ENCODE measurements at regions not wholly inside any gene's neighbourhood (a gene's known extent, or its start where the extent isn't known, plus 50 kb on each side); places are given as distances from the start of the nearest gene placed in this dataset.

DNA sequence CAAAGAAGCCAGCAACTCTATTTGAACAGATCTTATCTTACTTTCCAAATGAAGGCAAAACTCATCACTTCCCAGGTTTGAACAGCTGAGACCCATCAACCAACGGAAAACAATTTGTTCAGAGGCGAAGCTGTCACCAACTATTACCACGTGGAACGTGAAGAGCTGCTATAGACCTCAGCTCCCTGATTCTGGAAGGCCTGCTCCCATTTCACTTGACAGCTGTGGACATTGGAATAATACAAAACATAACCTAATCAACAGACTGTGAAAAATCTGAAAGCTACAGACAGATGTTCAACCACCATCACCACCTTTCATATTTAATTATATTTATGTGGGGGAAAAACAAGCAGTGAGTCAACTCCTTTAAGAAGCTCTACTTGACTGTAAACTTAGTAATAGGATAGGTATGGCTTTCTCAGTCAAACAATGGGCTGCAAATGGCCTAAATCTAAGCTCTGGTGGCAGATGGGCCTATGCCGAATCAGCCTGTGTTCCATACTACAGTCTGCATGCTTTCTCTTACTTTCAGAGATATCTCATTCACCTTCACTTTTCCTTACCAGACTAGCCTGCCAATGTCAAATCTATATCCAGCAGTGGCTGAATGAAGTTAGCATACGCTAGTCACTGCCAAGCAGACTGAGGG is 896.4 kb downstream of the TDRD15 start:
- H2BK15ac ChIP-seq (ENCODE audit: low read depth, low read length): no peak overlapping the region

More for the DNA sequence above, 896.4 kb downstream of the TDRD15 start:
- no peak overlapping the region for H2AK9ac ChIP-seq (replicated peaks; ENCODE audit: low read depth, low read length, poor library complexity)
- no peak overlapping the region for H3K27ac ChIP-seq (ENCODE audit: insufficient read depth, low read length)
- TF ChIP-seq MAFK (IDR thresholded peaks at IDR 0.05; ENCODE audit: low read depth, low read length) (no peak), CEBPB (IDR thresholded peaks at IDR 0.05; ENCODE audit: low read depth, low read length) (no peak), RCOR1 (IDR thresholded peaks at IDR 0.05; ENCODE audit: insufficient replicate concordance, low read length) (no peak), NFE2L2 (IDR thresholded peaks at IDR 0.05; ENCODE audit: low read depth, low read length) (no peak), RFX5 (IDR thresholded peaks at IDR 0.05; ENCODE audit: low read depth, low read length) (no peak), RAD21 (IDR thresholded peaks at IDR 0.05; ENCODE audit: low read length) (no peak), MAZ (IDR thresholded peaks at IDR 0.05; ENCODE audit: borderline replicate concordance, low read depth, low read length) (no peak), SMC3 (IDR thresholded peaks at IDR 0.05; ENCODE audit: low read depth, low read length) (no peak), POLR2A (IDR thresholded peaks at IDR 0.05; ENCODE audit: low read depth, low read length) (no peak), CHD1 (IDR thresholded peaks at IDR 0.05; ENCODE audit: low read depth, low read length) (no peak), BHLHE40 (IDR thresholded peaks at IDR 0.05; ENCODE audit: low read depth, low read length) (no peak), FOS (IDR thresholded peaks at IDR 0.05; ENCODE audit: low read depth, low read length) (no peak), MXI1 (IDR thresholded peaks at IDR 0.05; ENCODE audit: borderline replicate concordance, low read depth, low read length) (no peak)
- TF ChIP-seq, protein P1, sequence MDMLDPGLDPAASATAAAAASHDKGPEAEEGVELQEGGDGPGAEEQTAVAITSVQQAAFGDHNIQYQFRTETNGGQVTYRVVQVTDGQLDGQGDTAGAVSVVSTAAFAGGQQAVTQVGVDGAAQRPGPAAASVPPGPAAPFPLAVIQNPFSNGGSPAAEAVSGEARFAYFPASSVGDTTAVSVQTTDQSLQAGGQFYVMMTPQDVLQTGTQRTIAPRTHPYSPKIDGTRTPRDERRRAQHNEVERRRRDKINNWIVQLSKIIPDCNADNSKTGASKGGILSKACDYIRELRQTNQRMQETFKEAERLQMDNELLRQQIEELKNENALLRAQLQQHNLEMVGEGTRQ (IDR thresholded peaks at IDR 0.05; ENCODE audit: low read depth, low read length): no peak
- TF ChIP-seq, protein P2, sequence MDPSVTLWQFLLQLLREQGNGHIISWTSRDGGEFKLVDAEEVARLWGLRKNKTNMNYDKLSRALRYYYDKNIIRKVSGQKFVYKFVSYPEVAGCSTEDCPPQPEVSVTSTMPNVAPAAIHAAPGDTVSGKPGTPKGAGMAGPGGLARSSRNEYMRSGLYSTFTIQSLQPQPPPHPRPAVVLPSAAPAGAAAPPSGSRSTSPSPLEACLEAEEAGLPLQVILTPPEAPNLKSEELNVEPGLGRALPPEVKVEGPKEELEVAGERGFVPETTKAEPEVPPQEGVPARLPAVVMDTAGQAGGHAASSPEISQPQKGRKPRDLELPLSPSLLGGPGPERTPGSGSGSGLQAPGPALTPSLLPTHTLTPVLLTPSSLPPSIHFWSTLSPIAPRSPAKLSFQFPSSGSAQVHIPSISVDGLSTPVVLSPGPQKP (IDR thresholded peaks at IDR 0.05; ENCODE audit: borderline replicate concordance, low read depth, low read length): no peak
- TF ChIP-seq, protein P3, sequence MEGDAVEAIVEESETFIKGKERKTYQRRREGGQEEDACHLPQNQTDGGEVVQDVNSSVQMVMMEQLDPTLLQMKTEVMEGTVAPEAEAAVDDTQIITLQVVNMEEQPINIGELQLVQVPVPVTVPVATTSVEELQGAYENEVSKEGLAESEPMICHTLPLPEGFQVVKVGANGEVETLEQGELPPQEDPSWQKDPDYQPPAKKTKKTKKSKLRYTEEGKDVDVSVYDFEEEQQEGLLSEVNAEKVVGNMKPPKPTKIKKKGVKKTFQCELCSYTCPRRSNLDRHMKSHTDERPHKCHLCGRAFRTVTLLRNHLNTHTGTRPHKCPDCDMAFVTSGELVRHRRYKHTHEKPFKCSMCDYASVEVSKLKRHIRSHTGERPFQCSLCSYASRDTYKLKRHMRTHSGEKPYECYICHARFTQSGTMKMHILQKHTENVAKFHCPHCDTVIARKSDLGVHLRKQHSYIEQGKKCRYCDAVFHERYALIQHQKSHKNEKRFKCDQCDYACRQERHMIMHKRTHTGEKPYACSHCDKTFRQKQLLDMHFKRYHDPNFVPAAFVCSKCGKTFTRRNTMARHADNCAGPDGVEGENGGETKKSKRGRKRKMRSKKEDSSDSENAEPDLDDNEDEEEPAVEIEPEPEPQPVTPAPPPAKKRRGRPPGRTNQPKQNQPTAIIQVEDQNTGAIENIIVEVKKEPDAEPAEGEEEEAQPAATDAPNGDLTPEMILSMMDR (conservative IDR thresholded peaks at IDR 0.05; ENCODE audit: low read depth, low read length): no peak
- H4K8ac ChIP-seq (ENCODE audit: low read depth in 2 of 2, low read length in 2 of 2): no peak overlapping the region
- no peaks in the 10 kb centered on the region for H3K9me3 ChIP-seq (ENCODE audit: control insufficient read depth, insufficient read depth, low read length)
- no peak overlapping the region for H3K4ac ChIP-seq (ENCODE audit: low read depth, low read length)
- in situ Hi-C loops (cut with MboI; ENCODE audit: low sequenced_read_pairs): no loop called here
- no peak overlapping the region for H2BK120ac ChIP-seq (ENCODE audit: low read depth, low read length)
- H3K9me1 ChIP-seq (ENCODE audit: insufficient read depth, low read length): no peaks in the 10 kb centered on the region
- H3K23ac ChIP-seq (ENCODE audit: low read depth, low read length): no peak overlapping the region
- no peak overlapping the region for H3K4me2 ChIP-seq (ENCODE audit: low read depth, low read length)
- no peak overlapping the region for H2AK5ac ChIP-seq (ENCODE audit: low read depth, low read length)
- no peak overlapping the region for H2AFZ ChIP-seq (replicated peaks; ENCODE audit: low read length, poor library complexity)
- dilution Hi-C loops (cut with HindIII; ENCODE audit: low sequenced_read_pairs, unreplicated experiment): no loop called here
- POLR2A ChIA-PET (ENCODE audit: unreplicated experiment): no interaction called here
- no peak overlapping the region for H2BK20ac ChIP-seq (ENCODE audit: low read depth, low read length)
- no peak overlapping the region for H3K56ac ChIP-seq (ENCODE audit: extremely low read depth, insufficient read depth, low read length)
- no peak overlapping the region for H4K91ac ChIP-seq (ENCODE audit: insufficient read depth, low read depth, low read length)
- H3K9ac ChIP-seq (ENCODE audit: low read depth, low read length): no peak overlapping the region
- no peak overlapping the region for H2BK5ac ChIP-seq (ENCODE audit: low read depth, low read length, poor library complexity, severe bottlenecking)
- H3K27me3 ChIP-seq (ENCODE audit: control insufficient read depth, insufficient read depth, low read length): no peaks in the 10 kb centered on the region
- WGBS, 2 experiments (ENCODE audit: extremely low coverage in 2 of 2, insufficient read length in 1 of 2): no CpG with 5 or more reads among the region's 6 CpGs
- H3K4me1 ChIP-seq (ENCODE audit: control insufficient read depth, insufficient read depth, low read length): no peaks in the 10 kb centered on the region
- no peak overlapping the region for H3K14ac ChIP-seq (replicated peaks; ENCODE audit: low read depth, low read length)
- H3K4me3 ChIP-seq (ENCODE audit: insufficient read depth, low read depth, low read length): no peak overlapping the region
- H3K79me1 ChIP-seq (ENCODE audit: low read depth in 1 of 2, low read length in 2 of 2): no peaks in the 10 kb centered on the region
- H4K5ac ChIP-seq (ENCODE audit: low read depth, low read length): no peak overlapping the region
- H3K36me3 ChIP-seq (ENCODE audit: control insufficient read depth, insufficient read depth, low read length): no peaks in the 10 kb centered on the region
- ATAC-seq (ENCODE audit: low read depth) (no peak), DNase-seq (peak; percentile 8)
- intact Hi-C loops (cut with micrococcal nuclease): no loop called here
- H4K20me1 ChIP-seq (ENCODE audit: insufficient read depth, low read length): no peaks in the 10 kb centered on the region
- no TSS peak for BruUV-seq (replicated peaks)
- CTCF ChIA-PET: no interaction called here
- no peak overlapping the region for H3K18ac ChIP-seq (ENCODE audit: low read depth, low read length)

Measured in IMR-90 (cell line).